HCT116 (cell line): ENCODE measurements at regions not wholly inside any gene's neighbourhood (a gene's known extent, or its start where the extent isn't known, plus 50 kb on each side); places are given as distances from the start of the nearest gene placed in this dataset.

Source experiments
- ATAC-seq: fragments of 200-7000 bp; cut with Tn5 transposase; 2 replicates; pipeline ENCODE4 v1.9.1; 2020; ENCODE audit warnings: mild to moderate bottlenecking, moderate library complexity
- BruUV-seq: library from RNA; stranded (reverse); fragments of 400-500 nt; replicated peaks from 2 replicates; lab custom pipeline; 2021; lab: Mats Ljungman, UMichigan
- CTCF ChIA-PET: fragments of 300-600 bp; sonication (Branson Sonifier 250); formaldehyde crosslinking; loops from one replicate; lab custom pipeline; 2021; ENCODE audit warnings: antibody characterized with exemption; lab: Charles Lee
- POLR2A ChIA-PET: fragments of 300-600, 350-600 bp; sonication (Branson Sonifier 250); formaldehyde crosslinking; loops from one replicate; lab custom pipeline; 2021; ENCODE audit warnings: antibody characterized with exemption; lab: Charles Lee
- RAD21 ChIA-PET, 2 experiments: fragments of 300-600 bp; sonication (Branson Sonifier 250); formaldehyde crosslinking; loops; one replicate each; lab custom pipeline; 2023; ENCODE audit warnings: low total read pairs in 2 of 2; ENCODE audit not compliant: uncharacterized antibody in 2 of 2, unreplicated experiment in 2 of 2, low non-redundant PET in 1 of 2; lab: Charles Lee
- DNase-seq: peaks from one replicate; pipeline ENCODE4 v3.0.0-alpha.2; 2010; ENCODE audit warnings: low read depth, low spot score
- H2AFZ ChIP-seq: fragments of 200-600 bp; shearing (Covaris generic), sonication (generic); 2 replicates; pipeline ENCODE4 v1.6.1; 2017; ENCODE audit warnings: low read depth, mixed run types, mixed read lengths, antibody characterized with exemption, low read length; ENCODE audit not compliant: poor library complexity, severe bottlenecking
- H3K27ac ChIP-seq: 2 replicates; pipeline ENCODE4 v1.5.1; 2012; ENCODE audit warnings: low read depth, low read length
- H3K27me3 ChIP-seq: fragments of 200-600 bp; sonication (generic); 2 replicates; pipeline ENCODE4 v1.6.1; 2016; ENCODE audit warnings: mixed run types, low read length, mixed read lengths; ENCODE audit not compliant: insufficient read depth
- H3K36me3 ChIP-seq, 2 experiments: fragments of 200-500 bp in 1 of 2; fragments of 200-600 bp in 1 of 2; sonication (Bioruptor generic) in 1 of 2; sonication (generic) in 1 of 2; 2 replicates each; pipeline versions ENCODE4 v1.5.1 to v1.6.1; 2014 to 2016; ENCODE audit warnings: low read length in 2 of 2, inconsistent platforms in 1 of 2, mixed read lengths in 1 of 2, mixed run types in 1 of 2; ENCODE audit not compliant: insufficient read depth in 2 of 2, control insufficient read depth in 1 of 2
- H3K4me1 ChIP-seq, 2 experiments: fragments of 200-600 bp in 1 of 2; sonication (generic) in 1 of 2; 2 replicates each; pipeline versions ENCODE4 v1.5.1 to v1.6.1; 2012 to 2017; ENCODE audit warnings: low read length in 2 of 2, inconsistent platforms in 1 of 2, mild to moderate bottlenecking in 1 of 2, mixed read lengths in 1 of 2, mixed run types in 1 of 2, moderate library complexity in 1 of 2; ENCODE audit not compliant: insufficient read depth in 2 of 2, control insufficient read depth in 1 of 2
- H3K4me2 ChIP-seq: fragments of 200-600 bp; sonication (generic); 2 replicates; pipeline ENCODE4 v1.6.1; 2017; ENCODE audit warnings: mixed run types, low read length, mixed read lengths
- H3K4me3 ChIP-seq, 2 experiments: fragments of 200-600 bp in 1 of 2; sonication (generic) in 1 of 2; replicated peaks in 1 of 2; 2 replicates each; pipeline ENCODE4 v1.5.1; 2011 to 2016; ENCODE audit warnings: low read length in 2 of 2, control low read depth in 1 of 2, low read depth in 1 of 2, mild to moderate bottlenecking in 1 of 2, mixed read lengths in 1 of 2, mixed run types in 1 of 2
- H3K79me2 ChIP-seq: fragments of 200-600 bp; sonication (generic); 2 replicates; pipeline ENCODE4 v1.6.1; 2017; ENCODE audit warnings: mild to moderate bottlenecking, mixed run types, low read length, moderate library complexity, mixed read lengths; ENCODE audit not compliant: insufficient read depth
- H3K9ac ChIP-seq: fragments of 200-600 bp; sonication (generic); 2 replicates; pipeline ENCODE4 v1.6.1; 2016; ENCODE audit warnings: low read length, mixed read lengths
- H3K9me2 ChIP-seq: fragments of 200-600 bp; sonication (generic), shearing (Covaris generic); 2 replicates; pipeline ENCODE4 v1.6.1; 2017; ENCODE audit warnings: mixed run types, mild to moderate bottlenecking, moderate library complexity; ENCODE audit not compliant: insufficient read depth
- H3K9me3 ChIP-seq, 2 experiments: fragments of 200-500 bp in 1 of 2; fragments of 200-600 bp in 1 of 2; sonication (Bioruptor generic) in 1 of 2; sonication (generic) in 1 of 2; 2 replicates each; pipeline ENCODE4 v1.6.1; 2014 to 2017; ENCODE audit warnings: low read length in 2 of 2, mixed read lengths in 2 of 2, inconsistent platforms in 1 of 2, low read depth in 1 of 2, mild to moderate bottlenecking in 1 of 2, mixed run types in 1 of 2, moderate library complexity in 1 of 2; ENCODE audit not compliant: control insufficient read depth in 1 of 2, insufficient read depth in 1 of 2
- H4K20me1 ChIP-seq: fragments of 200-600 bp; sonication (generic), shearing (Covaris generic); 2 replicates; pipeline ENCODE4 v1.6.1; 2017; ENCODE audit warnings: mixed run types, mild to moderate bottlenecking, moderate library complexity; ENCODE audit not compliant: insufficient read depth
- ATF3 ChIP-seq: IDR thresholded peaks from 2 replicates; pipeline ENCODE4 v1.6.1; 2012
- CEBPB ChIP-seq: IDR thresholded peaks from 2 replicates; pipeline ENCODE4 v1.6.1; 2012; ENCODE audit warnings: low read depth
- CTCF ChIP-seq, 3 experiments: fragments of 200-600 bp in 1 of 3; sonication (generic) in 1 of 3; IDR thresholded peaks in 2 of 3; conservative IDR thresholded peaks in 1 of 3; 2 replicates each; pipeline ENCODE4 v1.5.1; 2012 to 2017; ENCODE audit warnings: low read depth in 2 of 3, low read length in 2 of 3, antibody characterized with exemption in 1 of 3, borderline replicate concordance in 1 of 3, control low read depth in 1 of 3, mild to moderate bottlenecking in 1 of 3, mixed read lengths in 1 of 3, mixed run types in 1 of 3, moderate library complexity in 1 of 3; ENCODE audit not compliant: insufficient read depth in 1 of 3
- EGR1 ChIP-seq: IDR thresholded peaks from 2 replicates; pipeline ENCODE4 v1.6.1; 2012; ENCODE audit warnings: low read depth
- ELF1 ChIP-seq: IDR thresholded peaks from 2 replicates; pipeline ENCODE4 v1.6.1; 2012; ENCODE audit warnings: low read depth, borderline replicate concordance
- EZH2phosphoT487 ChIP-seq: fragments of 200-600 bp; IDR thresholded peaks from 2 replicates; pipeline ENCODE4 v1.6.1; 2018; ENCODE audit warnings: antibody characterized with exemption, borderline replicate concordance
- FOSL1 ChIP-seq: IDR thresholded peaks from 2 replicates; pipeline ENCODE4 v1.6.1; 2012; ENCODE audit warnings: low read depth
- JUND ChIP-seq: IDR thresholded peaks from 2 replicates; pipeline ENCODE4 v1.6.1; 2012
- POLR2A ChIP-seq: IDR thresholded peaks from 2 replicates; pipeline ENCODE4 v1.7.0; 2011; ENCODE audit warnings: borderline replicate concordance; ENCODE audit not compliant: insufficient read depth, insufficient read length; ENCODE audit errors: extremely low read depth
- POLR2AphosphoS5 ChIP-seq: IDR thresholded peaks from 2 replicates; pipeline ENCODE4 v1.6.1; 2011; ENCODE audit warnings: mild to moderate bottlenecking, low read depth, low read length, moderate library complexity
- RAD21 ChIP-seq: IDR thresholded peaks from 2 replicates; pipeline ENCODE4 v1.6.1; 2012; ENCODE audit warnings: low read depth, mild to moderate bottlenecking
- REST ChIP-seq: IDR thresholded peaks from 2 replicates; pipeline ENCODE4 v1.6.1; 2012; ENCODE audit warnings: low read depth
- SIN3A ChIP-seq: IDR thresholded peaks from 2 replicates; pipeline ENCODE4 v1.6.1; 2012; ENCODE audit warnings: low read depth
- SP1 ChIP-seq: IDR thresholded peaks from 2 replicates; pipeline ENCODE4 v1.6.1; 2012; ENCODE audit warnings: low read depth
- TCF7L2 ChIP-seq: IDR thresholded peaks from 2 replicates; pipeline ENCODE4 v1.7.0; 2011; ENCODE audit warnings: borderline replicate concordance, inconsistent platforms; ENCODE audit not compliant: insufficient read depth, insufficient read length; ENCODE audit errors: extremely low read depth
- YY1 ChIP-seq: IDR thresholded peaks from 2 replicates; pipeline ENCODE4 v1.6.1; 2011; ENCODE audit warnings: low read length, low read depth, moderate library complexity, mild to moderate bottlenecking; ENCODE audit not compliant: insufficient replicate concordance; ENCODE audit errors: extremely low read depth
- ZFX ChIP-seq: fragments of 450-650 bp; IDR thresholded peaks from 2 replicates; pipeline ENCODE4 v1.6.1; 2017
- intact Hi-C: fragments of 100-400 bp; cut with micrococcal nuclease; formaldehyde crosslinking; loops from 2 replicates; pipeline ENCODE4 v1.10.0; 2022
- TF ChIP-seq, protein P1 (sequence below): IDR thresholded peaks from 2 replicates; pipeline ENCODE4 v1.6.1; 2012

- H2AFZ ChIP-seq = no peak overlapping the region
- no peaks in the 10 kb centered on the region for H4K20me1 ChIP-seq
- H3K9me3 ChIP-seq = no peaks in the 10 kb centered on the region
- DNase-seq (no peak), ATAC-seq (no peak)
- H3K79me2 ChIP-seq = no peaks in the 10 kb centered on the region
- ChIA-PET POLR2A (no interaction called here), RAD21 (no interaction called here), CTCF (no interaction called here)
- H3K4me1 ChIP-seq = no peaks in the 10 kb centered on the region
- no peaks in the 10 kb centered on the region for H3K36me3 ChIP-seq
- TF ChIP-seq JUND (no peak), POLR2A (no peak), YY1 (no peak), TCF7L2 (no peak), CTCF (IDR thresholded peaks at IDR 0.05 in 2 of 3, conservative IDR thresholded peaks at IDR 0.05 in 1 of 3; ENCODE audit: borderline replicate concordance in 1 of 3, insufficient read depth in 1 of 3, low read depth in 2 of 3, low read length in 2 of 3) (no peak), ZFX (no peak), RAD21 (no peak), FOSL1 (no peak), ELF1 (no peak), SIN3A (no peak), CEBPB (no peak), EGR1 (no peak), ATF3 (no peak), POLR2AphosphoS5 (no peak), EZH2phosphoT487 (no peak), SP1 (no peak), REST (no peak)
- TF ChIP-seq, protein P1, sequence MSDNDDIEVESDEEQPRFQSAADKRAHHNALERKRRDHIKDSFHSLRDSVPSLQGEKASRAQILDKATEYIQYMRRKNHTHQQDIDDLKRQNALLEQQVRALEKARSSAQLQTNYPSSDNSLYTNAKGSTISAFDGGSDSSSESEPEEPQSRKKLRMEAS = no peak
- intact Hi-C loops = no loop called here
- no peak overlapping the region for H3K27ac ChIP-seq
- no peak overlapping the region for H3K4me2 ChIP-seq
- no peaks in the 10 kb centered on the region; the same call in 1 of the 2 replicates for H3K9me2 ChIP-seq
- H3K4me3 ChIP-seq = no peak overlapping the region
- no peak overlapping the region for H3K9ac ChIP-seq
- no TSS peak for BruUV-seq
- no peaks in the 10 kb centered on the region for H3K27me3 ChIP-seq
Observed at GRCh38 chr2:198916548-198917080, 541.1 kb downstream of the SATB2 start.
